HG02759 (cell line): ENCODE measurements at regions not wholly inside any gene's neighbourhood (a gene's known extent, or its start where the extent isn't known, plus 50 kb on each side); places are given as distances from the start of the nearest gene placed in this dataset.
"Not testable (repeated sequence)": the region's sequence is repeated elsewhere in the genome, so short reads cannot be mapped to it uniquely, and the experiment has no call there.

Source experiments
- ATAC-seq: cut with Tn5 transposase; IDR thresholded peaks from one replicate; pipeline ENCODE4 v1.9.1; 2021; ENCODE audit warnings: mild to moderate bottlenecking, moderate library complexity; ENCODE audit not compliant: unreplicated experiment

- no peak for ATAC-seq
Observed at GRCh38 chr11:23134627-23135026, 274.4 kb upstream of the CCDC179 start.

GRCh38 chr11:23138761-23139160 is 278.5 kb upstream of the CCDC179 start:
- ATAC-seq, result no peak

- ATAC-seq, result no peak
Observed at GRCh38 chr11:23143022-23143421, 282.7 kb upstream of the CCDC179 start.

- no peak for ATAC-seq
Observed at GRCh38 chr11:23151819-23152218, 291.5 kb upstream of the CCDC179 start.

- no peak for ATAC-seq
Observed at GRCh38 chr11:23155503-23155902, 295.2 kb upstream of the CCDC179 start.

GRCh38 chr11:23164022-23164421 is 303.7 kb upstream of the CCDC179 start:
- no peak for ATAC-seq

GRCh38 chr11:23166376-23166775 is 306.1 kb upstream of the CCDC179 start:
- no peak for ATAC-seq

GRCh38 chr11:23179609-23180008 is 319.3 kb upstream of the CCDC179 start:
- no peak for ATAC-seq

GRCh38 chr11:23181022-23181807 is 320.9 kb upstream of the CCDC179 start:
- ATAC-seq, result no peak

GRCh38 chr11:23192256-23192655 is 332.0 kb upstream of the CCDC179 start:
- no peak for ATAC-seq

- ATAC-seq, result no peak
Observed at GRCh38 chr11:23201936-23202522, 341.8 kb upstream of the CCDC179 start.

- ATAC-seq, result no peak
Observed at GRCh38 chr11:23202611-23203010, 342.3 kb upstream of the CCDC179 start.

- no peak for ATAC-seq
Observed at GRCh38 chr11:23205156-23205871, 345.0 kb upstream of the CCDC179 start.

GRCh38 chr11:23206741-23207336 is 346.6 kb upstream of the CCDC179 start:
- ATAC-seq, result no peak

GRCh38 chr11:23211221-23211620 is 350.9 kb upstream of the CCDC179 start:
- no peak for ATAC-seq

GRCh38 chr11:23212807-23213206 is 352.5 kb upstream of the CCDC179 start:
- ATAC-seq, result no peak

- ATAC-seq, result no peak
Observed at GRCh38 chr11:23217072-23217471, 356.8 kb upstream of the CCDC179 start.

- not testable (repeated sequence) for ATAC-seq
Observed at GRCh38 chr11:23220086-23220485, 359.8 kb upstream of the CCDC179 start.

GRCh38 chr11:23221366-23221765 is 361.1 kb upstream of the CCDC179 start:
- no peak for ATAC-seq

GRCh38 chr11:23226331-23227077 is 366.2 kb upstream of the CCDC179 start:
- no peak for ATAC-seq

- no peak for ATAC-seq
Observed at GRCh38 chr11:23227078-23227445, 366.8 kb upstream of the CCDC179 start.
